Activated CD8-positive, alpha-beta memory T cell treated with anti-CD3 and anti-CD28 coated beads for 24 hours (primary cell): ENCODE measurements at regions not wholly inside any gene's neighbourhood (a gene's known extent, or its start where the extent isn't known, plus 50 kb on each side); places are given as distances from the start of the nearest gene placed in this dataset.

ENCODE experiments used
- DNase-seq: peaks from one replicate; pipeline ENCODE4 v3.0.0-alpha.2; 2020

- DNase-seq, result no peak
These were observed 240.3 kb downstream of the MYCN start for GRCh38 chr2:16180631-16181030.

GRCh38 chr2:16179701-16180416 lies 239.5 kb downstream of the MYCN start:
- no peak for DNase-seq

GRCh38 chr2:16178551-16179130 lies 238.3 kb downstream of the MYCN start:
- DNase-seq, result no peak

GRCh38 chr2:16177671-16178180 lies 237.4 kb downstream of the MYCN start:
- DNase-seq, result no peak

- no peak for DNase-seq
These were observed 236.7 kb downstream of the MYCN start for GRCh38 chr2:16176971-16177480.

GRCh38 chr2:16175247-16175825 lies 235.0 kb downstream of the MYCN start:
- no peak for DNase-seq

- no peak for DNase-seq
These were observed 234.3 kb downstream of the MYCN start for GRCh38 chr2:16174693-16175045.

- no peak for DNase-seq
These were observed 233.7 kb downstream of the MYCN start for GRCh38 chr2:16173893-16174692.

- DNase-seq, result no peak
These were observed 232.2 kb downstream of the MYCN start for GRCh38 chr2:16172324-16173175.

GRCh38 chr2:16171425-16171920 lies 231.1 kb downstream of the MYCN start:
- DNase-seq, result no peak

- no peak for DNase-seq
These were observed 230.5 kb downstream of the MYCN start for GRCh38 chr2:16170675-16171424.

- DNase-seq, result no peak
These were observed 229.1 kb downstream of the MYCN start for GRCh38 chr2:16169381-16169960.

GRCh38 chr2:16168506-16169264 lies 228.3 kb downstream of the MYCN start:
- no peak for DNase-seq

GRCh38 chr2:16167870-16168426 lies 227.6 kb downstream of the MYCN start:
- no peak for DNase-seq

GRCh38 chr2:16167451-16167861 lies 227.1 kb downstream of the MYCN start:
- no peak for DNase-seq

GRCh38 chr2:16166327-16166981 lies 226.1 kb downstream of the MYCN start:
- no peak for DNase-seq

- DNase-seq, result no peak
These were observed 225.4 kb downstream of the MYCN start for GRCh38 chr2:16165518-16166326.

GRCh38 chr2:16162491-16163040 lies 222.2 kb downstream of the MYCN start:
- no peak for DNase-seq
